ENCODE measurements at regions not wholly inside any gene's neighbourhood (a gene's known extent, or its start where the extent isn't known, plus 50 kb on each side); places are given as distances from the start of the nearest gene placed in this dataset.

DNA sequence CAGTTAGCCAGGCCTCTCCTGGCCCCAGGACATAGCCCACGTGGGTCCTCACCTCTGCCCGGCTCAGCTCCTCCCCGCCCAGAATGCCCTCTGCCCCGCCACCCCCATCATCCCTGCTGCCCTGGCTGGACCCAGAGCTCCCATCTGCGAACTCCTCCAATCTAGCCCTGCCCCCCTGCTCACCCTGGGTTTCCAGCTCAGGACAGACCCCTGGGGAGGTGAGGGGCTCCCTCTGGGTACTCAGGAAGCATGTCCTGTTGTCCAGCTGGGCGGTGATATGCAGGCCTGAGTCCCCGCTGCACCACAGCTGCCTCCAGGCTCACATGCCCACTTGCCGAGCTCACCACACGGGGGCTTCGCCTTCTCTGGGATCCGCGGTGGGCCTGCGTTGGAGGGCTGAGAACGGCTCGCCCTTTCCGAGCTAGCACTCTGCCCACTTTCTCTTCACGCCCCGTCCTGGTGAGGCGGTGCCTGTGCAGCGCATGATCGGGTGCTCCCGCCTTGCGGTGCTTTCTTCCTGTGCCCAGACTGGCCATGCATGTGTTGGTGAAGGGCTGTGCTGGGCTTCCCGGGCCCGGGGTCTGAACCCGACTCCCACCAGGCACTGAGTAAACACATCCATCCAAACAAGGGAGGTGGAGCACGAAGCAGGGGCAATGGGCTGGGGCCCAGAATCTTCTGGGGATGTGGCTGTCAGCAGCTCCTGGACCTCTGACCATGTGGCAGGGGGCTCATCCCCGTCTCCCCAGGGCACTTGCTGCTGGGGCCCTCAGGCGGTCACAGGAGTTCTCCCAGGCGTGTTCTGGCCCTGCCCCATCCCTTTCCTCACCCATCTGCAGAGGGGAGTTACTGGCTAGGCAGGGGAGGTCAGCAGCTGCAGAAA is 74.3 kb downstream of the RGS12 start:
- ChIA-PET POLR2A (no interaction called here), CTCF (interaction anchor here (0.6 to 1.3 kb wide), 2 partner anchors 113 to 746 kb away, joined by 3 read pairs; no protein-coding TSS in a partner anchor)
- BruUV-seq (replicated peaks): no TSS peak
- Mint-ChIP-seq H3K27ac (ENCODE audit: unreplicated experiment) (no peak overlapping the region), H3K4me1 (ENCODE audit: low read depth, unreplicated experiment) (peaks cover 7% of the 10 kb centered on the region), H3K27me3 (ENCODE audit: insufficient read depth, unreplicated experiment) (no peaks in the 10 kb centered on the region), H3K9me3 (ENCODE audit: unreplicated experiment) (no peaks in the 10 kb centered on the region), H3K36me3 (ENCODE audit: insufficient read depth, unreplicated experiment) (peaks cover 3% of the 10 kb centered on the region), H3K4me3 (ENCODE audit: unreplicated experiment) (no peak overlapping the region)
- no peaks in the 10 kb centered on the region for H3K9me3 ChIP-seq
- H3K27me3 ChIP-seq (replicated peaks; ENCODE audit: control insufficient read depth, insufficient read depth, low read length): no peaks in the 10 kb centered on the region
- H3K36me3 ChIP-seq (ENCODE audit: control insufficient read depth, insufficient read depth, low read length): no peaks in the 10 kb centered on the region
- DNase-seq: no peak
- TF ChIP-seq, protein P1, sequence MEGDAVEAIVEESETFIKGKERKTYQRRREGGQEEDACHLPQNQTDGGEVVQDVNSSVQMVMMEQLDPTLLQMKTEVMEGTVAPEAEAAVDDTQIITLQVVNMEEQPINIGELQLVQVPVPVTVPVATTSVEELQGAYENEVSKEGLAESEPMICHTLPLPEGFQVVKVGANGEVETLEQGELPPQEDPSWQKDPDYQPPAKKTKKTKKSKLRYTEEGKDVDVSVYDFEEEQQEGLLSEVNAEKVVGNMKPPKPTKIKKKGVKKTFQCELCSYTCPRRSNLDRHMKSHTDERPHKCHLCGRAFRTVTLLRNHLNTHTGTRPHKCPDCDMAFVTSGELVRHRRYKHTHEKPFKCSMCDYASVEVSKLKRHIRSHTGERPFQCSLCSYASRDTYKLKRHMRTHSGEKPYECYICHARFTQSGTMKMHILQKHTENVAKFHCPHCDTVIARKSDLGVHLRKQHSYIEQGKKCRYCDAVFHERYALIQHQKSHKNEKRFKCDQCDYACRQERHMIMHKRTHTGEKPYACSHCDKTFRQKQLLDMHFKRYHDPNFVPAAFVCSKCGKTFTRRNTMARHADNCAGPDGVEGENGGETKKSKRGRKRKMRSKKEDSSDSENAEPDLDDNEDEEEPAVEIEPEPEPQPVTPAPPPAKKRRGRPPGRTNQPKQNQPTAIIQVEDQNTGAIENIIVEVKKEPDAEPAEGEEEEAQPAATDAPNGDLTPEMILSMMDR (IDR thresholded peaks at IDR 0.05; ENCODE audit: insufficient read depth in 1 of 2, low read depth in 1 of 2, low read length in 1 of 2, severe bottlenecking in 1 of 2, unreplicated experiment in 1 of 2): no peak
- no peak overlapping the region for H3K4me3 ChIP-seq (ENCODE audit: low read depth, low read length)
- intact Hi-C loops (cut with micrococcal nuclease; ENCODE audit: unreplicated experiment): no loop called here
- no peaks in the 10 kb centered on the region for H3K4me1 ChIP-seq

DNA sequence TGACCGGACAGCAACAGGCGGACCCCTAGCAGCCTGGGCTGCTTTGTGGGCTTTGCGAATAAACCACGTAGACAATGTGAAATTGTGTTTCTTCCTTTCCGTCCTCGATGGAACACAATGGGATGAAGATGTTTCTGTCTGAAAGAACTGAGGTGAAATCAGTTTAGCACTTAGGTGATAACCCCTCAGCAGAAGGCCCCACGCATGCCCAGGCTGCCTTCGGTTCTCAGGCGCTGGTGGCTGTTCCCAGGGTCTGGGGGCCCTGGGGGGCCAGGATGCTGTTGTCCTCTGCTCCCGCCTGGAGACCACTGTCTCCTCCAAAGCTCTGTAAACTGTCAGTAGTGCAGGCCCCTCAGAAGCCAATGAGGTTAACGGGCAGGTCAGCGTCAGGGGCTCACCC is 73.9 kb upstream of the HGFAC start:
- TF ChIP-seq, protein P1 (IDR thresholded peaks at IDR 0.05; ENCODE audit: insufficient read depth in 1 of 2, low read depth in 1 of 2, low read length in 1 of 2, severe bottlenecking in 1 of 2, unreplicated experiment in 1 of 2): no peak
- Mint-ChIP-seq H3K9me3 (ENCODE audit: unreplicated experiment) (no peaks in the 10 kb centered on the region), H3K27ac (ENCODE audit: unreplicated experiment) (no peak overlapping the region), H3K4me3 (ENCODE audit: unreplicated experiment) (no peak overlapping the region), H3K27me3 (ENCODE audit: insufficient read depth, unreplicated experiment) (no peaks in the 10 kb centered on the region), H3K36me3 (ENCODE audit: insufficient read depth, unreplicated experiment) (no peaks in the 10 kb centered on the region), H3K4me1 (ENCODE audit: low read depth, unreplicated experiment) (peaks cover 7% of the 10 kb centered on the region)
- Histone ChIP-seq H3K27me3 (replicated peaks; ENCODE audit: control insufficient read depth, insufficient read depth, low read length) (no peaks in the 10 kb centered on the region), H3K4me1 (no peaks in the 10 kb centered on the region), H3K4me3 (ENCODE audit: low read depth, low read length) (no peak overlapping the region), H3K9me3 (no peaks in the 10 kb centered on the region), H3K36me3 (ENCODE audit: control insufficient read depth, insufficient read depth, low read length) (no peaks in the 10 kb centered on the region)
- intact Hi-C loops (cut with micrococcal nuclease; ENCODE audit: unreplicated experiment): no loop called here
- BruUV-seq (replicated peaks): no TSS peak
- DNase-seq: no peak
- CTCF ChIA-PET: no interaction called here
- POLR2A ChIA-PET: no interaction called here

DNA sequence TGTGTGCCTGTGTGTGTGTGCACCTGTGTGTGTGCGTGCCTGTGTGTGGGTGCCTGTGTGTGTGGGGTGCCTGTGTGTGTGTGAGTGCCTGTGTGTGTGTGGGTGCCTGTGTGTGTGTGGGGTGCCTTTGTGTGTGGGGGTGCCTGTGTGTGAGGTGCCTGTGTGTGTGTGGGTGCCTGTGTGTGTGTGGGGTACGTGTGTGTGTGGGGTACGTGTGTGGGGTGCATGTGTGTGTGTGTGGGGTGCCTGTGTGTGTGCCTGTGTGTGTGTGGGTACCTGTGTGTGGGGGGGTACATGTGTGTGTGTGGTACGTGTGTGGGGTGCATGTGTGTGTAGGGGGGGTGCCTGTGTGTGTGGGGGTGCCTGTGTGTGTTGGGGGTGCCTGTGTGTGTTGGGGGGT is 73.4 kb upstream of the HGFAC start:
- CTCF ChIA-PET: no interaction called here

More for the DNA sequence above, 73.4 kb upstream of the HGFAC start:
- Histone ChIP-seq H3K4me3 (ENCODE audit: low read depth, low read length) (no peak overlapping the region), H3K9me3 (no peaks in the 10 kb centered on the region), H3K36me3 (ENCODE audit: control insufficient read depth, insufficient read depth, low read length) (no peaks in the 10 kb centered on the region), H3K27me3 (replicated peaks; ENCODE audit: control insufficient read depth, insufficient read depth, low read length) (no peaks in the 10 kb centered on the region), H3K4me1 (no peaks in the 10 kb centered on the region)
- DNase-seq: no peak
- H3K27ac Mint-ChIP-seq (ENCODE audit: unreplicated experiment): no peak overlapping the region
- TF ChIP-seq, protein P1 (IDR thresholded peaks at IDR 0.05; ENCODE audit: insufficient read depth in 1 of 2, low read depth in 1 of 2, low read length in 1 of 2, severe bottlenecking in 1 of 2, unreplicated experiment in 1 of 2): no peak
- POLR2A ChIA-PET: no interaction called here
- H3K36me3 Mint-ChIP-seq (ENCODE audit: insufficient read depth, unreplicated experiment): no peaks in the 10 kb centered on the region
- H3K9me3 Mint-ChIP-seq (ENCODE audit: unreplicated experiment): no peaks in the 10 kb centered on the region
- peaks cover 7% of the 10 kb centered on the region for H3K4me1 Mint-ChIP-seq (ENCODE audit: low read depth, unreplicated experiment)
- BruUV-seq (replicated peaks): no TSS peak
- H3K4me3 Mint-ChIP-seq (ENCODE audit: unreplicated experiment): no peak overlapping the region
- intact Hi-C loops (cut with micrococcal nuclease; ENCODE audit: unreplicated experiment): no loop called here
- no peaks in the 10 kb centered on the region for H3K27me3 Mint-ChIP-seq (ENCODE audit: insufficient read depth, unreplicated experiment)
